ENCODE measurements at regions not wholly inside any gene's neighbourhood (a gene's known extent, or its start where the extent isn't known, plus 50 kb on each side); places are given as distances from the start of the nearest gene placed in this dataset.
A peak's percentile ranks its signal among the peaks of the same experiment; 100 is the strongest.
"Not testable (repeated sequence)": the region's sequence is repeated elsewhere in the genome, so short reads cannot be mapped to it uniquely, and the experiment has no call there.

GRCh38 chr2:13332060-13332459, 615.3 kb downstream of the TRIB2 start:
- no peak for DNase-seq (ENCODE audit: low spot score)
- CTCF ChIA-PET (ENCODE audit: low intra/inter-chr PET ratio, low total read pairs) = no interaction called here
- no peaks in the 10 kb centered on the region for H3K27me3 ChIP-seq (ENCODE audit: control insufficient read depth in 1 of 2, insufficient read depth in 2 of 2, low read length in 2 of 2)
- no peak for FAIRE-seq
- WGBS (ENCODE audit: low lambda C conversion rate) = 4% methylated on average over 2 of the region's 2 CpGs
- no peaks in the 10 kb centered on the region for H3K79me2 ChIP-seq (ENCODE audit: insufficient read depth, low read length)
- POLR2A ChIA-PET = no interaction called here
- H4K20me1 ChIP-seq (ENCODE audit: insufficient read depth, low read length) = no peaks in the 10 kb centered on the region
- BruUV-seq (replicated peaks) = no TSS peak
- H3K4me2 ChIP-seq (ENCODE audit: low read depth, low read length) = no peak overlapping the region
- intact Hi-C loops (cut with micrococcal nuclease; ENCODE audit: unreplicated experiment) (no loop called here), in situ Hi-C loops (cut with HindIII; ENCODE audit: extremely low pct_ligation_motif_present, low pct_unique_long_range_greater_than_20kb) (no loop called here)
- H3K9me3 ChIP-seq (ENCODE audit: low read length) = peaks cover 67% of the 10 kb centered on the region
- no peak for ATAC-seq
- H3K36me3 ChIP-seq (replicated peaks in 1 of 2; ENCODE audit: control insufficient read depth in 1 of 2, insufficient read depth in 2 of 2, low read length in 2 of 2) = no peaks in the 10 kb centered on the region
- no peak overlapping the region for H2AFZ ChIP-seq (ENCODE audit: low read length)
- no peak overlapping the region for H3K4me3 ChIP-seq (replicated peaks in 1 of 3; ENCODE audit: insufficient read depth in 1 of 3, low read depth in 2 of 3, low read length in 3 of 3)
- TF ChIP-seq ZNF720 (CRISPR knock-in tag; IDR thresholded peaks at IDR 0.05) = no peak
- no peak overlapping the region for H3K9ac ChIP-seq (ENCODE audit: insufficient read depth, low read depth, low read length)
- no peaks in the 10 kb centered on the region for H3K4me1 ChIP-seq (ENCODE audit: insufficient read depth, low read length)
- no peak overlapping the region for H3K27ac ChIP-seq (ENCODE audit: extremely low read length, insufficient read depth, low read length)

GRCh38 chr2:13334071-13334470, 617.3 kb downstream of the TRIB2 start:
- H4K20me1 ChIP-seq (ENCODE audit: insufficient read depth, low read length); H3K4me2 ChIP-seq (ENCODE audit: low read depth, low read length); ATAC-seq; H3K27ac ChIP-seq (ENCODE audit: extremely low read length, insufficient read depth, low read length); H3K4me3 ChIP-seq (replicated peaks in 1 of 3; ENCODE audit: insufficient read depth in 1 of 3, low read depth in 2 of 3, low read length in 3 of 3); intact Hi-C loops (cut with micrococcal nuclease; ENCODE audit: unreplicated experiment); H3K36me3 ChIP-seq (replicated peaks in 1 of 2; ENCODE audit: control insufficient read depth in 1 of 2, insufficient read depth in 2 of 2, low read length in 2 of 2); H3K27me3 ChIP-seq (ENCODE audit: control insufficient read depth in 1 of 2, insufficient read depth in 2 of 2, low read length in 2 of 2); H3K4me1 ChIP-seq (ENCODE audit: insufficient read depth, low read length); DNase-seq (ENCODE audit: low spot score); H3K79me2 ChIP-seq (ENCODE audit: insufficient read depth, low read length); BruUV-seq (replicated peaks); CTCF ChIA-PET (ENCODE audit: low intra/inter-chr PET ratio, low total read pairs); in situ Hi-C loops (cut with HindIII; ENCODE audit: extremely low pct_ligation_motif_present, low pct_unique_long_range_greater_than_20kb); POLR2A ChIA-PET; H3K9ac ChIP-seq (ENCODE audit: insufficient read depth, low read depth, low read length); H2AFZ ChIP-seq (ENCODE audit: low read length): not testable (repeated sequence)
- peaks cover 66% of the 10 kb centered on the region for H3K9me3 ChIP-seq (ENCODE audit: low read length)
- peak; percentile 99 for FAIRE-seq

- no peak overlapping the region for H3K4me3 ChIP-seq (replicated peaks in 1 of 3; ENCODE audit: insufficient read depth in 1 of 3, low read depth in 2 of 3, low read length in 3 of 3)
- intact Hi-C loops (cut with micrococcal nuclease; ENCODE audit: unreplicated experiment) = no loop called here
- H4K20me1 ChIP-seq (ENCODE audit: insufficient read depth, low read length) = no peaks in the 10 kb centered on the region
- no peak overlapping the region for H2AFZ ChIP-seq (ENCODE audit: low read length)
- H3K36me3 ChIP-seq (replicated peaks in 1 of 2; ENCODE audit: control insufficient read depth in 1 of 2, insufficient read depth in 2 of 2, low read length in 2 of 2) = no peaks in the 10 kb centered on the region
- no peak for TF ChIP-seq ZNF317 (CRISPR knock-in tag; IDR thresholded peaks at IDR 0.05)
- TF ChIP-seq KDM5B (CRISPR knock-in tag; IDR thresholded peaks at IDR 0.05; ENCODE audit: borderline replicate concordance) = no peak
- no peak for TF ChIP-seq ZNF546 (CRISPR knock-in tag; conservative IDR thresholded peaks at IDR 0.05)
- TF ChIP-seq TCF7 (IDR thresholded peaks at IDR 0.05; ENCODE audit: low read depth) = no peak
- TF ChIP-seq MAFK (conservative IDR thresholded peaks at IDR 0.05 in 1 of 2, IDR thresholded peaks at IDR 0.05 in 1 of 2; ENCODE audit: low read length in 2 of 2) = peak in 1 of 2 experiments; percentile 10; a peak in 1 of 4 replicates
- peak; percentile 69 for TF ChIP-seq NFE2L2 (IDR thresholded peaks at IDR 0.05; ENCODE audit: low read length)
- TF ChIP-seq FOXK2 (IDR thresholded peaks at IDR 0.05) = no peak
- H3K79me2 ChIP-seq (ENCODE audit: insufficient read depth, low read length) = no peaks in the 10 kb centered on the region
- no peak for FAIRE-seq
- no peaks in the 10 kb centered on the region for H3K4me1 ChIP-seq (ENCODE audit: insufficient read depth, low read length)
- DNase-seq (ENCODE audit: low spot score) = no peak
- H3K27me3 ChIP-seq (ENCODE audit: control insufficient read depth in 1 of 2, insufficient read depth in 2 of 2, low read length in 2 of 2) = no peaks in the 10 kb centered on the region
- no peak for ATAC-seq
- no TSS peak for BruUV-seq (replicated peaks)
- H3K4me2 ChIP-seq (ENCODE audit: low read depth, low read length) = no peak overlapping the region
- H3K9me3 ChIP-seq (ENCODE audit: low read length) = peaks cover 62% of the 10 kb centered on the region
- in situ Hi-C loops (cut with HindIII; ENCODE audit: extremely low pct_ligation_motif_present, low pct_unique_long_range_greater_than_20kb) = no loop called here
- no peak overlapping the region for H3K9ac ChIP-seq (ENCODE audit: insufficient read depth, low read depth, low read length)
- ChIA-PET CTCF (ENCODE audit: low intra/inter-chr PET ratio, low total read pairs) (no interaction called here), POLR2A (no interaction called here)
- no peak overlapping the region for H3K27ac ChIP-seq (ENCODE audit: extremely low read length, insufficient read depth, low read length)
Measured at GRCh38 chr2:13334545-13334944, 617.8 kb downstream of the TRIB2 start.

All from HepG2 (cell line).